AG04449 (cell line): ENCODE measurements at regions not wholly inside any gene's neighbourhood (a gene's known extent, or its start where the extent isn't known, plus 50 kb on each side); places are given as distances from the start of the nearest gene placed in this dataset.

Experiments
- CTCF ChIA-PET: fragments of 350-600 bp; formaldehyde crosslinking; extraction: SDS; loops from one replicate; lab custom pipeline; 2021; ENCODE audit warnings: antibody characterized with exemption; lab: Yijun Ruan, JAX
- POLR2A ChIA-PET: fragments of 400-600, 350-600 bp; formaldehyde crosslinking; extraction: SDS; loops from one replicate; lab custom pipeline; 2020; ENCODE audit warnings: antibody characterized with exemption, inconsistent platforms; lab: Yijun Ruan, JAX
- DNase-seq: peaks from one replicate; pipeline ENCODE4 v3.0.0-alpha.2; 2010; ENCODE audit warnings: low read depth, low spot score
- H3K4me3 ChIP-seq: 2 replicates; pipeline ENCODE4 v1.5.1; 2011; ENCODE audit warnings: low read depth, mild to moderate bottlenecking, control low read depth, low read length
- CTCF ChIP-seq: IDR thresholded peaks from one replicate; pipeline ENCODE4 v1.5.1; 2011; ENCODE audit warnings: mild to moderate bottlenecking, moderate library complexity, low read length, control low read depth, inconsistent platforms; ENCODE audit not compliant: insufficient read depth; ENCODE audit errors: missing control alignments

- peak; percentile 14 for DNase-seq
- ChIA-PET POLR2A (no interaction called here), CTCF (interaction anchor here (1.2 to 2.1 kb wide), 2 partner anchors 42 to 47 kb away, joined by 3 to 7 read pairs; no protein-coding TSS in a partner anchor)
- no peak overlapping the region for H3K4me3 ChIP-seq
- TF ChIP-seq CTCF: no peak
These were observed 75.4 kb upstream of the EEF1E1 start for GRCh38 chr6:8177721-8178120.

- ChIA-PET CTCF (interaction anchor here (1.5 kb wide), 1 partner anchor 44 kb away, joined by 5 read pairs; no protein-coding TSS in a partner anchor), POLR2A (no interaction called here)
- TF ChIP-seq CTCF: no peak
- no peak for DNase-seq
- H3K4me3 ChIP-seq: no peak overlapping the region
These were observed 72.9 kb upstream of the EEF1E1 start for GRCh38 chr6:8175046-8175777.

- H3K4me3 ChIP-seq: no peak overlapping the region
- TF ChIP-seq CTCF: no peak
- ChIA-PET POLR2A (no interaction called here), CTCF (interaction anchor here (2.3 kb wide), 1 partner anchor 45 kb away, joined by 10 read pairs; no protein-coding TSS in a partner anchor)
- no peak for DNase-seq
These were observed 72.2 kb upstream of the EEF1E1 start for GRCh38 chr6:8174571-8174970.

GRCh38 chr6:8172530-8172929 lies 70.2 kb upstream of the EEF1E1 start:
- no peak overlapping the region for H3K4me3 ChIP-seq
- CTCF ChIA-PET: interaction anchor here (1.2 to 2.3 kb wide), 3 partner anchors 41 to 47 kb away, joined by 3 to 10 read pairs (median 4); no protein-coding TSS in a partner anchor
- TF ChIP-seq CTCF: no peak
- POLR2A ChIA-PET: no interaction called here
- DNase-seq: no peak

GRCh38 chr6:8170754-8171153 lies 68.4 kb upstream of the EEF1E1 start:
- H3K4me3 ChIP-seq: no peak overlapping the region
- ChIA-PET POLR2A (no interaction called here), CTCF (interaction anchor here (1.1 to 2.1 kb wide), 3 partner anchors 12 to 40 kb away, joined by 3 to 8 read pairs (median 4); no protein-coding TSS in a partner anchor)
- DNase-seq: no peak
- TF ChIP-seq CTCF: no peak

- no peak for DNase-seq
- CTCF ChIA-PET: interaction anchor here (0.9 to 2.1 kb wide), 5 partner anchors 10 to 49 kb away, joined by 3 to 8 read pairs (median 4); no protein-coding TSS in a partner anchor
- POLR2A ChIA-PET: no interaction called here
These were observed 67.9 kb upstream of the EEF1E1 start for GRCh38 chr6:8170245-8170644.

More at GRCh38 chr6:8170245-8170644, 67.9 kb upstream of the EEF1E1 start:
- no peak for TF ChIP-seq CTCF
- H3K4me3 ChIP-seq: no peak overlapping the region
